Endothelial cell of umbilical vein (primary cell): ENCODE measurements at regions not wholly inside any gene's neighbourhood (a gene's known extent, or its start where the extent isn't known, plus 50 kb on each side); places are given as distances from the start of the nearest gene placed in this dataset.

Source experiments
- BruUV-seq: library from RNA; stranded (reverse); fragments of 400-500 nt; replicated peaks from 2 replicates; lab custom pipeline; 2021; lab: Mats Ljungman, UMichigan
- CTCF ChIA-PET: fragments of 300-600, 350-600 bp; sonication (Branson Sonifier 250); formaldehyde crosslinking; loops from one replicate; lab custom pipeline; 2021; ENCODE audit warnings: antibody characterized with exemption, inconsistent platforms; lab: Charles Lee
- POLR2A ChIA-PET: fragments of 300-600, 350-600 bp; sonication (Branson Sonifier 250); formaldehyde crosslinking; loops from one replicate; lab custom pipeline; 2021; ENCODE audit warnings: antibody characterized with exemption, inconsistent platforms; lab: Charles Lee
- DNase-seq: peaks from one replicate; pipeline ENCODE4 v3.0.0-alpha.2; 2011; ENCODE audit warnings: low read depth, low spot score
- FAIRE-seq: peaks from 2 replicates; lab custom pipeline; 2011; peaks lifted over from hg19 to GRCh38; lab: Jason Lieb, UNC
- H2AFZ ChIP-seq: 2 replicates; pipeline ENCODE4 v1.6.0; 2012; ENCODE audit warnings: low read depth, low read length, control low read depth, inconsistent platforms
- H3K27ac ChIP-seq: 2 replicates; pipeline ENCODE4 v1.5.1; 2011; ENCODE audit warnings: low read depth, mild to moderate bottlenecking, control low read depth, low read length, moderate library complexity; ENCODE audit not compliant: insufficient read depth
- H3K27me3 ChIP-seq, 2 experiments: 2 replicates each; pipeline versions ENCODE4 v1.6.0 to v1.6.1; 2011; ENCODE audit warnings: low read length in 2 of 2, mixed read lengths in 1 of 2; ENCODE audit not compliant: control insufficient read depth in 2 of 2, insufficient read depth in 2 of 2
- H3K36me3 ChIP-seq, 2 experiments: 2 replicates in 1 of 2; 3 replicates in 1 of 2; pipeline ENCODE4 v1.5.1; 2011; ENCODE audit warnings: low read length in 2 of 2, mild to moderate bottlenecking in 1 of 2, moderate library complexity in 1 of 2; ENCODE audit not compliant: control insufficient read depth in 2 of 2, insufficient read depth in 2 of 2; ENCODE audit errors: extremely low read depth in 1 of 2
- H3K4me1 ChIP-seq: 3 replicates; pipeline ENCODE4 v1.5.1; 2011; ENCODE audit warnings: mild to moderate bottlenecking, low read length; ENCODE audit not compliant: control insufficient read depth, insufficient read depth; ENCODE audit errors: extremely low read depth
- H3K4me2 ChIP-seq: 2 replicates; pipeline ENCODE4 v1.6.1; 2011; ENCODE audit warnings: low read length, control low read depth, mixed read lengths; ENCODE audit not compliant: insufficient read depth
- H3K4me3 ChIP-seq, 3 experiments: fragments of 200-600 bp in 1 of 3; sonication (generic), shearing (Covaris generic) in 1 of 3; replicated peaks in 1 of 3; 2 replicates each; pipeline ENCODE4 v1.5.1; 2011 to 2016; ENCODE audit warnings: control low read depth in 3 of 3, low read length in 3 of 3, mild to moderate bottlenecking in 2 of 3, inconsistent platforms in 1 of 3, low read depth in 1 of 3, moderate library complexity in 1 of 3; ENCODE audit not compliant: insufficient read depth in 1 of 3
- H3K79me2 ChIP-seq: 2 replicates; pipeline ENCODE4 v1.6.0; 2012; ENCODE audit warnings: low read length, inconsistent platforms; ENCODE audit not compliant: control insufficient read depth, insufficient read depth
- H3K9ac ChIP-seq: replicated peaks from 2 replicates; pipeline ENCODE3; 2011; ENCODE audit warnings: low read length, control low read depth; ENCODE audit not compliant: insufficient read depth; ENCODE audit errors: extremely low read depth
- H3K9me1 ChIP-seq: replicated peaks from 3 replicates; pipeline ENCODE4 v1.6.0; 2011; ENCODE audit warnings: mild to moderate bottlenecking, low read length; ENCODE audit not compliant: control insufficient read depth, insufficient read depth; ENCODE audit errors: extremely low read depth
- H3K9me3 ChIP-seq: replicated peaks from 2 replicates; pipeline ENCODE4 v1.5.1; 2012; ENCODE audit warnings: low read length, inconsistent platforms; ENCODE audit not compliant: control insufficient read depth, insufficient read depth
- H4K20me1 ChIP-seq: replicated peaks from 2 replicates; pipeline ENCODE3; 2011; ENCODE audit warnings: mild to moderate bottlenecking, low read length; ENCODE audit not compliant: control insufficient read depth, insufficient read depth; ENCODE audit errors: extremely low read depth
- CTCF ChIP-seq, 2 donors: IDR thresholded peaks; 1 replicate in 1 of 2; 2 replicates in 1 of 2; pipeline ENCODE4 v1.5.1; 2011; ENCODE audit warnings: low read length in 2 of 2, mild to moderate bottlenecking in 2 of 2, moderate library complexity in 2 of 2, control low read depth in 1 of 2, inconsistent platforms in 1 of 2, low read depth in 1 of 2; ENCODE audit not compliant: insufficient read depth in 1 of 2; ENCODE audit errors: extremely low read depth in 1 of 2
- EZH2 ChIP-seq: IDR thresholded peaks from 2 replicates; pipeline ENCODE4 v1.6.1; 2012; ENCODE audit warnings: borderline replicate concordance, low read depth, mild to moderate bottlenecking, moderate library complexity, low read length, inconsistent platforms; ENCODE audit not compliant: severe bottlenecking
- FOS ChIP-seq: IDR thresholded peaks from 2 replicates; pipeline ENCODE4 v1.6.1; 2011; ENCODE audit warnings: mild to moderate bottlenecking, low read length, moderate library complexity, borderline replicate concordance; ENCODE audit not compliant: insufficient read depth
- GATA2 ChIP-seq: IDR thresholded peaks from 2 replicates; pipeline ENCODE4 v1.7.0; 2011; ENCODE audit warnings: low read depth, mild to moderate bottlenecking, moderate library complexity, mixed read lengths, low read length; ENCODE audit not compliant: insufficient read length, insufficient read depth
- JUN ChIP-seq: IDR thresholded peaks from 2 replicates; pipeline ENCODE4 v1.6.1; 2011; ENCODE audit warnings: borderline replicate concordance, low read depth; ENCODE audit not compliant: insufficient read length, insufficient read depth
- MAX ChIP-seq: IDR thresholded peaks from 2 replicates; pipeline ENCODE4 v1.6.1; 2011; ENCODE audit not compliant: insufficient read depth, insufficient read length
- MYC ChIP-seq: IDR thresholded peaks from one replicate; pipeline ENCODE4 v1.6.1; 2011; ENCODE audit warnings: mild to moderate bottlenecking, low read depth, low read length
- POLR2A ChIP-seq: IDR thresholded peaks from 2 replicates; pipeline ENCODE4 v1.6.1; 2012; ENCODE audit warnings: low read depth, mild to moderate bottlenecking, control low read depth, low read length
- POLR2AphosphoS5 ChIP-seq: IDR thresholded peaks from 2 replicates; pipeline ENCODE4 v1.6.1; 2012; ENCODE audit warnings: low read depth, mild to moderate bottlenecking, control low read depth, low read length, moderate library complexity; ENCODE audit not compliant: insufficient read depth
- dilution Hi-C: fragments of 300-500 bp; cut with MboI; formaldehyde crosslinking; loops from one replicate; pipeline ENCODE4 v1.15.0; 2019; ENCODE audit warnings: low sequenced_read_pairs; ENCODE audit not compliant: extremely low pct_ligation_motif_present
- intact Hi-C: fragments of 100-400 bp; cut with micrococcal nuclease; formaldehyde crosslinking; loops from one replicate; pipeline ENCODE4 v1.10.0; 2022

GRCh38 chr2:88303865-88304264 lies 133.7 kb downstream of the THNSL2 start:
- no peaks in the 10 kb centered on the region for H3K4me1 ChIP-seq
- no peak overlapping the region for H3K4me2 ChIP-seq
- no peak for DNase-seq
- H3K27me3 ChIP-seq = no peaks in the 10 kb centered on the region
- H3K9ac ChIP-seq = no peak overlapping the region
- no peak for FAIRE-seq
- no peak overlapping the region for H2AFZ ChIP-seq
- intact Hi-C loops = no loop called here
- H4K20me1 ChIP-seq = no peaks in the 10 kb centered on the region
- ChIA-PET CTCF (no interaction called here), POLR2A (no interaction called here)
- dilution Hi-C loops = no loop called here
- no peaks in the 10 kb centered on the region for H3K36me3 ChIP-seq
- TF ChIP-seq FOS = no peak
- no peak for TF ChIP-seq POLR2AphosphoS5
- no peak for TF ChIP-seq GATA2
- no peak for TF ChIP-seq EZH2
- TF ChIP-seq MAX = no peak
- no peak for TF ChIP-seq POLR2A
- no peak for TF ChIP-seq JUN
- TF ChIP-seq MYC = no peak
- TF ChIP-seq CTCF (IDR thresholded peaks at IDR 0.05; ENCODE audit: extremely low read depth in 1 of 2, insufficient read depth in 1 of 2, low read depth in 1 of 2, low read length in 2 of 2) = no peak
- no peaks in the 10 kb centered on the region for H3K9me1 ChIP-seq
- H3K27ac ChIP-seq = no peak overlapping the region
- no TSS peak for BruUV-seq
- no peaks in the 10 kb centered on the region for H3K9me3 ChIP-seq
- no peaks in the 10 kb centered on the region for H3K79me2 ChIP-seq
- no peak overlapping the region for H3K4me3 ChIP-seq
